Prostate gland (tissue), 2 donors: ENCODE measurements at regions not wholly inside any gene's neighbourhood (a gene's known extent, or its start where the extent isn't known, plus 50 kb on each side); places are given as distances from the start of the nearest gene placed in this dataset.

Experiments
- POLR2A ChIP-seq: fragments of 450-650 bp; IDR thresholded peaks from one replicate; pipeline ENCODE4 v1.6.1; 2016; ENCODE audit warnings: antibody characterized with exemption, mild to moderate bottlenecking
- POLR2AphosphoS5 ChIP-seq: sonication (generic); formaldehyde crosslinking; IDR thresholded peaks from one replicate; pipeline ENCODE4 v1.6.1; 2017; ENCODE audit warnings: antibody characterized with exemption
- TF ChIP-seq, protein P1 (sequence below), 4 experiments: fragments of 200-600 bp in 2 of 4; fragments of 450-650 bp in 2 of 4; sonication (generic) in 2 of 4; IDR thresholded peaks; 1 replicate in 3 of 4; 2 replicates in 1 of 4; pipeline ENCODE4 v1.5.1; 2016 to 2019; ENCODE audit warnings: antibody characterized with exemption in 4 of 4, mild to moderate bottlenecking in 2 of 4, moderate library complexity in 2 of 4

GRCh38 chr13:71300602-71301001 is 566.4 kb downstream of the DACH1 start:
- TF ChIP-seq, protein P1, sequence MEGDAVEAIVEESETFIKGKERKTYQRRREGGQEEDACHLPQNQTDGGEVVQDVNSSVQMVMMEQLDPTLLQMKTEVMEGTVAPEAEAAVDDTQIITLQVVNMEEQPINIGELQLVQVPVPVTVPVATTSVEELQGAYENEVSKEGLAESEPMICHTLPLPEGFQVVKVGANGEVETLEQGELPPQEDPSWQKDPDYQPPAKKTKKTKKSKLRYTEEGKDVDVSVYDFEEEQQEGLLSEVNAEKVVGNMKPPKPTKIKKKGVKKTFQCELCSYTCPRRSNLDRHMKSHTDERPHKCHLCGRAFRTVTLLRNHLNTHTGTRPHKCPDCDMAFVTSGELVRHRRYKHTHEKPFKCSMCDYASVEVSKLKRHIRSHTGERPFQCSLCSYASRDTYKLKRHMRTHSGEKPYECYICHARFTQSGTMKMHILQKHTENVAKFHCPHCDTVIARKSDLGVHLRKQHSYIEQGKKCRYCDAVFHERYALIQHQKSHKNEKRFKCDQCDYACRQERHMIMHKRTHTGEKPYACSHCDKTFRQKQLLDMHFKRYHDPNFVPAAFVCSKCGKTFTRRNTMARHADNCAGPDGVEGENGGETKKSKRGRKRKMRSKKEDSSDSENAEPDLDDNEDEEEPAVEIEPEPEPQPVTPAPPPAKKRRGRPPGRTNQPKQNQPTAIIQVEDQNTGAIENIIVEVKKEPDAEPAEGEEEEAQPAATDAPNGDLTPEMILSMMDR (IDR thresholded peaks at IDR 0.05) = no peak
- no peak for TF ChIP-seq POLR2AphosphoS5
- no peak for TF ChIP-seq POLR2A
